HG02571 (cell line): ENCODE measurements at regions not wholly inside any gene's neighbourhood (a gene's known extent, or its start where the extent isn't known, plus 50 kb on each side); places are given as distances from the start of the nearest gene placed in this dataset.
"Not testable (repeated sequence)": the region's sequence is repeated elsewhere in the genome, so short reads cannot be mapped to it uniquely, and the experiment has no call there.

ENCODE experiments used
- ATAC-seq: cut with Tn5 transposase; IDR thresholded peaks from one replicate; pipeline ENCODE4 v1.9.1; 2021; ENCODE audit warnings: mild to moderate bottlenecking, moderate library complexity; ENCODE audit not compliant: unreplicated experiment

GRCh38 chr18:42533009-42533575 is 578.1 kb downstream of the PIK3C3 start:
- no peak for ATAC-seq

- ATAC-seq = no peak
Measured at GRCh38 chr18:42533616-42534015, 578.6 kb downstream of the PIK3C3 start.

- ATAC-seq = no peak
Measured at GRCh38 chr18:42534313-42534712, 579.3 kb downstream of the PIK3C3 start.

- ATAC-seq = no peak
Measured at GRCh38 chr18:42536442-42536841, 579.0 kb downstream of the RIT2 start.

- no peak for ATAC-seq
Measured at GRCh38 chr18:42537291-42537690, 578.2 kb downstream of the RIT2 start.

GRCh38 chr18:42544901-42545300 is 570.6 kb downstream of the RIT2 start:
- no peak for ATAC-seq

- no peak for ATAC-seq
Measured at GRCh38 chr18:42545825-42546224, 569.7 kb downstream of the RIT2 start.

GRCh38 chr18:42548493-42548892 is 567.0 kb downstream of the RIT2 start:
- no peak for ATAC-seq

- ATAC-seq = no peak
Measured at GRCh38 chr18:42549596-42549995, 565.9 kb downstream of the RIT2 start.

- not testable (repeated sequence) for ATAC-seq
Measured at GRCh38 chr18:42552559-42552958, 562.9 kb downstream of the RIT2 start.

- ATAC-seq = no peak
Measured at GRCh38 chr18:42559069-42559690, 556.3 kb downstream of the RIT2 start.

GRCh38 chr18:42561521-42561920 is 554.0 kb downstream of the RIT2 start:
- ATAC-seq = no peak

GRCh38 chr18:42563995-42564394 is 551.5 kb downstream of the RIT2 start:
- ATAC-seq = no peak

- ATAC-seq = no peak
Measured at GRCh38 chr18:42564761-42565160, 550.7 kb downstream of the RIT2 start.

GRCh38 chr18:42568773-42569172 is 546.7 kb downstream of the RIT2 start:
- no peak for ATAC-seq

GRCh38 chr18:42574871-42575270 is 540.6 kb downstream of the RIT2 start:
- no peak for ATAC-seq

- no peak for ATAC-seq
Measured at GRCh38 chr18:42576124-42576523, 539.4 kb downstream of the RIT2 start.

GRCh38 chr18:42578792-42579191 is 536.7 kb downstream of the RIT2 start:
- ATAC-seq = no peak

- no peak for ATAC-seq
Measured at GRCh38 chr18:42582266-42582665, 533.2 kb downstream of the RIT2 start.

GRCh38 chr18:42583283-42583731 is 532.2 kb downstream of the RIT2 start:
- ATAC-seq = no peak

- ATAC-seq = no peak
Measured at GRCh38 chr18:42586601-42587000, 528.9 kb downstream of the RIT2 start.

- no peak for ATAC-seq
Measured at GRCh38 chr18:42588786-42589185, 526.7 kb downstream of the RIT2 start.

GRCh38 chr18:42604820-42605219 is 510.7 kb downstream of the RIT2 start:
- ATAC-seq = no peak
